Endodermal cell (in vitro differentiated cells): ENCODE measurements at regions not wholly inside any gene's neighbourhood (a gene's known extent, or its start where the extent isn't known, plus 50 kb on each side); places are given as distances from the start of the nearest gene placed in this dataset.

Source experiments
- DNase-seq: peaks from one replicate; pipeline ENCODE4 v3.0.0-alpha.2; 2017
- H3K27ac ChIP-seq: 2 replicates; pipeline ENCODE4 v1.5.1; 2013; ENCODE audit warnings: mild to moderate bottlenecking, low read depth, low read length, moderate library complexity
- H3K27me3 ChIP-seq: 2 replicates; pipeline ENCODE4 v1.6.1; 2013; ENCODE audit warnings: mild to moderate bottlenecking, low read length, moderate library complexity; ENCODE audit not compliant: insufficient read depth, control insufficient read depth, poor library complexity, severe bottlenecking
- H3K36me3 ChIP-seq: 2 replicates; pipeline ENCODE4 v1.7.0; 2013; ENCODE audit warnings: mild to moderate bottlenecking, low read length, moderate library complexity; ENCODE audit not compliant: control insufficient read depth, insufficient read depth
- H3K4me1 ChIP-seq: one replicate; pipeline ENCODE4 v1.7.0; 2013; ENCODE audit warnings: low read length; ENCODE audit not compliant: control insufficient read depth, insufficient read depth
- H3K4me3 ChIP-seq: 2 replicates; pipeline ENCODE4 v1.5.1; 2013; ENCODE audit warnings: mild to moderate bottlenecking, low read length, moderate library complexity
- H3K9ac ChIP-seq: 2 replicates; pipeline ENCODE4 v1.6.1; 2013; ENCODE audit warnings: mild to moderate bottlenecking, low read length, moderate library complexity; ENCODE audit not compliant: poor library complexity, severe bottlenecking; ENCODE audit errors: extremely low read depth
- H3K9me3 ChIP-seq: 2 replicates; pipeline ENCODE4 v1.6.1; 2013; ENCODE audit warnings: mild to moderate bottlenecking, low read length, moderate library complexity; ENCODE audit not compliant: control insufficient read depth
- H3K27ac Mint-ChIP-seq: 2 replicates; pipeline ENCODE4 v1.8.0; 2020; ENCODE audit warnings: mixed read lengths
- H3K27me3 Mint-ChIP-seq: 2 replicates; pipeline ENCODE4 v1.8.0; 2021; ENCODE audit warnings: mild to moderate bottlenecking, mixed read lengths; ENCODE audit not compliant: insufficient read depth
- H3K36me3 Mint-ChIP-seq: 2 replicates; pipeline ENCODE4 v1.8.0; 2020; ENCODE audit warnings: low read depth, mixed read lengths
- H3K4me1 Mint-ChIP-seq: 2 replicates; pipeline ENCODE4 v1.8.0; 2020; ENCODE audit warnings: mixed read lengths
- H3K4me3 Mint-ChIP-seq: 2 replicates; pipeline ENCODE4 v1.8.0; 2020; ENCODE audit warnings: mild to moderate bottlenecking, moderate library complexity, mixed read lengths
- H3K9me3 Mint-ChIP-seq: 2 replicates; pipeline ENCODE4 v1.8.0; 2020; ENCODE audit warnings: mild to moderate bottlenecking, mixed read lengths
- WGBS, 2 experiments: methylation state at CpG; one replicate each; pipeline versions ENCODE4 v1.1.5 to v1.1.7; 2013; ENCODE audit warnings: missing lambda C conversion rate in 2 of 2, mixed read lengths in 1 of 2; ENCODE audit not compliant: insufficient coverage in 1 of 2, insufficient read length in 1 of 2; 5-methylcytosine and 5-hydroxymethylcytosine counted together
- TF ChIP-seq, protein P1 (sequence below): fragments of 200-600 bp; sonication (generic); conservative IDR thresholded peaks from 2 replicates; pipeline ENCODE4 v1.5.0; 2021; ENCODE audit warnings: antibody characterized with exemption, mild to moderate bottlenecking

DNA sequence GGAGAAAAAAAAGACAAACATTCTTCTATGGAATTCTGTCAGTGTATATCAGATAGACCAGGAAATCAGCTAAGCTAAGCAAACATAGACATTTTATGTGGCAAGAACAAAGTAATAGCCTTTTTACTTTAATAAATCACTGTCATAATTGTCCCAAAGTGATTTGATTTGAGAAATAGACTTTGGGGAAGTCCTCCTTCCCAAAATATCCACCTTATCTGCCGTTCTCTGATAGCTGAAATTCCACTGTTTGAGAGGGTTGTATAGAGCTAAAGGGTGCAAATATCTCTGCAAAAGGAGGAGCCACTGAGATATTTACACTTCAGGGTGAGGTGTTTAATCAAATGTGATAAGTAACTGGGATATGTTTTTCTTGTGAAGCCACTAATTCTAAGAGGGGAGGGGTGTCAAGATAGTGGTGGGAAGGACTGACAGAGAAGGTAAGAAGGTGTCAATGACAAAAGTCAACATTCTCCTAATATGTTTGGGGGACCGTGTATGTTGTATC is 544.4 kb upstream of the JAG1 start:
- Histone ChIP-seq H3K27me3 (no peaks in the 10 kb centered on the region), H3K9me3 (no peaks in the 10 kb centered on the region), H3K4me3 (no peak overlapping the region), H3K4me1 (peaks cover 22% of the 10 kb centered on the region), H3K36me3 (no peaks in the 10 kb centered on the region), H3K9ac (no peak overlapping the region), H3K27ac (no peak overlapping the region)
- TF ChIP-seq, protein P1, sequence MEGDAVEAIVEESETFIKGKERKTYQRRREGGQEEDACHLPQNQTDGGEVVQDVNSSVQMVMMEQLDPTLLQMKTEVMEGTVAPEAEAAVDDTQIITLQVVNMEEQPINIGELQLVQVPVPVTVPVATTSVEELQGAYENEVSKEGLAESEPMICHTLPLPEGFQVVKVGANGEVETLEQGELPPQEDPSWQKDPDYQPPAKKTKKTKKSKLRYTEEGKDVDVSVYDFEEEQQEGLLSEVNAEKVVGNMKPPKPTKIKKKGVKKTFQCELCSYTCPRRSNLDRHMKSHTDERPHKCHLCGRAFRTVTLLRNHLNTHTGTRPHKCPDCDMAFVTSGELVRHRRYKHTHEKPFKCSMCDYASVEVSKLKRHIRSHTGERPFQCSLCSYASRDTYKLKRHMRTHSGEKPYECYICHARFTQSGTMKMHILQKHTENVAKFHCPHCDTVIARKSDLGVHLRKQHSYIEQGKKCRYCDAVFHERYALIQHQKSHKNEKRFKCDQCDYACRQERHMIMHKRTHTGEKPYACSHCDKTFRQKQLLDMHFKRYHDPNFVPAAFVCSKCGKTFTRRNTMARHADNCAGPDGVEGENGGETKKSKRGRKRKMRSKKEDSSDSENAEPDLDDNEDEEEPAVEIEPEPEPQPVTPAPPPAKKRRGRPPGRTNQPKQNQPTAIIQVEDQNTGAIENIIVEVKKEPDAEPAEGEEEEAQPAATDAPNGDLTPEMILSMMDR = no peak
- WGBS, 2 experiments = 23% methylated on average over 2 of the region's 2 CpGs; no CpG with 5 or more reads in 1 of the 2 experiments
- Mint-ChIP-seq H3K27ac (no peak overlapping the region), H3K4me1 (peaks cover 62% of the 10 kb centered on the region), H3K27me3 (peaks cover 6% of the 10 kb centered on the region), H3K4me3 (no peak overlapping the region), H3K36me3 (no peaks in the 10 kb centered on the region), H3K9me3 (no peaks in the 10 kb centered on the region)
- no peak for DNase-seq

DNA sequence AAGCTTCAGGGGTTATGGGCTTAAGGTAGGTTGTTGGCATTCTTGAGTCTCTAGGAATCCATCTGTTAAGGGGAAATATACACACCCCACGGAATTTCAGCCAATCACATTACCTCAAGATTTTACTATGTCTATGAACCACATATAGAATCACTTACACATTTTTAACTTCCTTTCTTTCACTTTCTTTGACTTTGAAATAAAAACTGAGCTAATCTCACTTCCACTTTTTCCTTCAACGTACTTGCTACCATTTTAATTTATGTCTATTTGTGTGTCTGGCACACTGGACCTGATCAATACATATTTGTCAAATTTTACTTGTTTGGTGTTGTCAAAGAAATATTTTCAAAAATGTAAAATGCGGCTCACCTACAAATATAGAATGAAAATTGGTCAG is 545.4 kb upstream of the JAG1 start:
- Histone ChIP-seq H3K9ac (no peak overlapping the region), H3K36me3 (no peaks in the 10 kb centered on the region), H3K4me1 (peaks cover 22% of the 10 kb centered on the region), H3K9me3 (no peaks in the 10 kb centered on the region), H3K27ac (no peak overlapping the region), H3K27me3 (no peaks in the 10 kb centered on the region), H3K4me3 (no peak overlapping the region)
- no peak overlapping the region for H3K4me3 Mint-ChIP-seq
- peaks cover 62% of the 10 kb centered on the region for H3K4me1 Mint-ChIP-seq
- H3K9me3 Mint-ChIP-seq = no peaks in the 10 kb centered on the region
- WGBS, 2 experiments = 94 to 95% methylated on average over 2 to 3 of the region's 3 CpGs
- no peak for DNase-seq
- H3K36me3 Mint-ChIP-seq = no peaks in the 10 kb centered on the region
- H3K27ac Mint-ChIP-seq = no peak overlapping the region
- TF ChIP-seq, protein P1 = no peak
- H3K27me3 Mint-ChIP-seq = peaks cover 6% of the 10 kb centered on the region

DNA sequence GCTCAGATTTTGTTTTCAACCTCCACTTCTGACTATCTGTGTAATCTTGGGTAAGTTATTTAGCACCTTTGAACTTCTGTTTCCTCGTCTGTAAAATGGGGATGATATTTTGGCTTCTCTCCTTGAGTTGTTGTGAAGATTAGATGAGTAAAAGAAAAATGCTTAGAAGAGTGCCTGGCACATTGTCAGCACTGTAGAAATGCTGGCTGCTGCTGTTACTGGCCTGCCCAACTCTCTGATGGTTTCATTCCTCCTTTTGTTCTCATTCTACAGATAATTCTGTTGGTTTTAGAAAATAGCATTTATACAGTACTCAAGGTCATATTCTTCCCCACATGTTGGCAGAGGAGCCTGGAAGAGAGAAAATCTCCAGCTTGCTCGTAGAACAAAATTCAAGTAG is 547.2 kb upstream of the JAG1 start:
- H3K4me3 ChIP-seq = no peak overlapping the region
- TF ChIP-seq, protein P1 = no peak
- 79 to 100% methylated on average over 1 to 2 of the region's 2 CpGs for WGBS, 2 experiments
- no peaks in the 10 kb centered on the region for H3K36me3 Mint-ChIP-seq
- DNase-seq = no peak
- peaks cover 51% of the 10 kb centered on the region for H3K4me1 Mint-ChIP-seq
- H3K9ac ChIP-seq = no peak overlapping the region
- H3K4me3 Mint-ChIP-seq = no peak overlapping the region
- no peak overlapping the region for H3K27ac Mint-ChIP-seq
- no peaks in the 10 kb centered on the region for H3K9me3 Mint-ChIP-seq
- no peaks in the 10 kb centered on the region for H3K27me3 ChIP-seq
- H3K36me3 ChIP-seq = no peaks in the 10 kb centered on the region
- H3K9me3 ChIP-seq = no peaks in the 10 kb centered on the region
- H3K4me1 ChIP-seq = peaks cover 22% of the 10 kb centered on the region
- peaks cover 14% of the 10 kb centered on the region for H3K27me3 Mint-ChIP-seq
- no peak overlapping the region for H3K27ac ChIP-seq
